ENCODE measurements at regions not wholly inside any gene's neighbourhood (a gene's known extent, or its start where the extent isn't known, plus 50 kb on each side); places are given as distances from the start of the nearest gene placed in this dataset.

DNA sequence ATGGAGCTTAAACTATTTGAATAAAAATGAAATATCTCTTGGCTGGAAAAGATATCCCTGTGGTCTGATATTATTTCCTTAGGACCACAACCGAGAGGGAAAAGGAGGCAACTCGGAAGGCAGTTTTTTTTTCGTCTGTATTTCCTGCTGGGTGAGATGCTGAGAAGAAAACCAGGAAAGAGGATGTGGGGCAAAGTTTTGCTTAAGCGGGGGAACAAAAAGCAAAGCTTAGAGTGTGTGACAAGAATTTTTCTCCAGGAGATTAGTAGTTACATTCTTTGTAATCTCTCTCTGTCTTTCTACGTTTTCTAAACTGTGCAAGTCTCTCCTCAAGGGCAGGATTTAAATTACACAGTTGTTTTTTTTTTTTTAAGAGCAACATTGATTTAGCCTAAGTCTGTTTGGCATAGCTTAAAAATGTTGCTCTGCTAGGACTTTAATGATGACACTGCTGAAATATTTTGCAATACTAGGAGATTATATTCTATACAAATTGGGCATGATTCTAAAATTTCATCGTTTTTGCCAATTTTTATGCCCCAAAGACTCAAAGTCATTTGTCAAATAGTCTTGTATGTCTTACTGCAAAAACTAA, 258.5 kb downstream of the KCNS3 start:
- no peak for TF ChIP-seq EZH2 (IDR thresholded peaks at IDR 0.05; ENCODE audit: low read length, missing control alignments)
- TF ChIP-seq, protein P1, sequence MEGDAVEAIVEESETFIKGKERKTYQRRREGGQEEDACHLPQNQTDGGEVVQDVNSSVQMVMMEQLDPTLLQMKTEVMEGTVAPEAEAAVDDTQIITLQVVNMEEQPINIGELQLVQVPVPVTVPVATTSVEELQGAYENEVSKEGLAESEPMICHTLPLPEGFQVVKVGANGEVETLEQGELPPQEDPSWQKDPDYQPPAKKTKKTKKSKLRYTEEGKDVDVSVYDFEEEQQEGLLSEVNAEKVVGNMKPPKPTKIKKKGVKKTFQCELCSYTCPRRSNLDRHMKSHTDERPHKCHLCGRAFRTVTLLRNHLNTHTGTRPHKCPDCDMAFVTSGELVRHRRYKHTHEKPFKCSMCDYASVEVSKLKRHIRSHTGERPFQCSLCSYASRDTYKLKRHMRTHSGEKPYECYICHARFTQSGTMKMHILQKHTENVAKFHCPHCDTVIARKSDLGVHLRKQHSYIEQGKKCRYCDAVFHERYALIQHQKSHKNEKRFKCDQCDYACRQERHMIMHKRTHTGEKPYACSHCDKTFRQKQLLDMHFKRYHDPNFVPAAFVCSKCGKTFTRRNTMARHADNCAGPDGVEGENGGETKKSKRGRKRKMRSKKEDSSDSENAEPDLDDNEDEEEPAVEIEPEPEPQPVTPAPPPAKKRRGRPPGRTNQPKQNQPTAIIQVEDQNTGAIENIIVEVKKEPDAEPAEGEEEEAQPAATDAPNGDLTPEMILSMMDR (conservative IDR thresholded peaks at IDR 0.05 in 1 of 2, IDR thresholded peaks at IDR 0.05 in 1 of 2; ENCODE audit: low read depth in 1 of 2, low read length in 2 of 2): no peak

All from fibroblast of lung (primary cell).